ENCODE measurements at regions not wholly inside any gene's neighbourhood (a gene's known extent, or its start where the extent isn't known, plus 50 kb on each side); places are given as distances from the start of the nearest gene placed in this dataset.
"Not testable (repeated sequence)": the region's sequence is repeated elsewhere in the genome, so short reads cannot be mapped to it uniquely, and the experiment has no call there.

DNA sequence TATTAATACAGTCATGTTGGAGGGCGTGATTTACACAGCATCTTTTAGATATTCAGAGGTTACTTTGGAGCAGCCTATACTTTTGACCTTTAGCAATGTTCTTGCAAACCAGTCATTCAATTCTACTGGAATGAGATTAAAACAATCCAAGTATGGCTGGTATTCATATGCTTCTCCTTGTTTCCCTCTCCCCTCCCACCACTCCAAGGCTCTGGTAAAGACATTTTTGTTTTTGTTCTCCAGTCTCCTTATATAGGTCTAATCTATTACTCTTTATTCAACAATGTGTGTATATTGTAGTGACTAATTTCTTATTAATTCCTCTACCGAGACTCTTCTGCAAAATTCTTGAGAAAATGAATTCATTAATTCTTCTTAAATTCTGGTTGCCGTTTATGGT is 465.1 kb upstream of the ZNF337 start:
- DNase-seq (ENCODE audit: low spot score); intact Hi-C loops (cut with DNase I); ATAC-seq: not testable (repeated sequence)

DNA sequence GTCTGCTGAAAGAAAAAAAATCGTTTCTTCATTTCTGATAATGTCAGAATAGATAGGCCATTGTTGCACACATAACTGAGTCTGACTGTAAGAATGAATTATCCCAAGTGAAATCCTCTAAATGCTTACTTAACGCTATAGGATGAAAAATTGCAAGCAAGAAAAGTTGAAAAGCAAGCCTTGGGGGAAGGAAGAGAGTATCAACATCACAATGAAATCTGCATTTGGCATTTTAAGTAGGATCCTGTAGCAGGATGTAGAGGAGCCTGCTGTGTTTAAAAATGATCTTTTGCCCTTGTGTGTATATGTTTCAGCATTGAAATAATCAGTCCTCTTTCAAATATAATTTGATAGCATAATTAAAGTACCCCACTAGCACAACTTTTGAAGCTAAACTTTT is 464.3 kb upstream of the ZNF337 start:
- ATAC-seq; DNase-seq (ENCODE audit: low spot score); intact Hi-C loops (cut with DNase I): not testable (repeated sequence)

DNA sequence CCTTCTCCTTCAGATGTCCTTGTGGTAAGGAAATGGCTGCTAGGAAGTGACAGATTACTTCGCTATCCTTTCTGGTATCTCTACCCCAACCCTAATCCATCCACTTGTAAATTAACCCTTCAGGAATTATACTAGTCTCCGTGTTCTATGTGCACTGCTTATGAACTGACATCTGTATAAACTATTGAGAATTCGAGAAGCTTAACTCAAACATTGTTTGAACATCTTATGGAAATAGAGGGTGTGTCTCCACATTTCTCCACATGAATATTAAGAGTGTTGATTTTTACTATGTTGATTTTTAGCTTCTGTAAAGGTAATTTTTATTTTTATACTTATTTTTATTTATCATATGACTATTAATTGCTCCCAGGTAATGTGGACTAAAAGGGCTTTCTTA is 457.6 kb upstream of the ZNF337 start:
- DNase-seq (ENCODE audit: low spot score) = no peak
- intact Hi-C loops (cut with DNase I) = no loop called here
- ATAC-seq = no peak

DNA sequence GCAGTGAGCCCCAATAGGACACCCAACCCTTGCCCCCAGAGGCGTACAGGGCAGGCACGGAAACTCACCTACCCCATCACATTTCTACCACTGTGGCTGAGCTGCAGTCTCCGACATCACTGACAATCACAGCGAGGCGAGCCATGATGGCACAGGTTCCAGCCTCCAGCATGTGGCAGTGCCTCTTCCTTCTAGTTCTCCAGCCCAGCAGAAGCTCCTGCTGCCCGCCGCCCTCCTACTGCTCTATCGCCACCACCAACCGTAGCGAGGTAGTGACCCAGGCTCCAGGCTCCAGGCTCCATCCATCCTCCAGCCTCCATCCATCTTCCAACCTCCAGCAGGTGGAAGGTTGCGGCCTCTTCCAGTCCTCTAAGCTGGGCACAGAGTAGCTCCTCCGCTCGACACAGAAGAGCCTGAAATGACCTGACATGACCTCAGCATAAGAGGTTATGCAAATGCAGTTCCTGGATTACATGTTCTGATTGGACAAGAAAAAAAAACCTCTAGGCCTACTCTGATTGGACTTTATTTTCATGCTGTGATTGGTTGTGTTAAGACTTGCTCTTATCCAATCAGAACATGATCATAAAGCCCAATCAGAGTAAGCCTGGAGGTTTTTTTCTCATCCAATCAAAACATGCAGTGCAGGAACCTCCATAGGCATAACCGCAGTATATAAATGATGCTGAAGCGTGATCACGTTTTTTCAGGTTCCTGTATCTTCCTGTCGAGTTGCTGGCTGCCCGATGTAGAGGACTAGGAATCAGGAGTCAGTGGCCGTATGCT is 438.9 kb upstream of the ZNF337 start:
- DNase-seq (ENCODE audit: low spot score) = no peak
- intact Hi-C loops (cut with DNase I) = no loop called here
- ATAC-seq = no peak

DNA sequence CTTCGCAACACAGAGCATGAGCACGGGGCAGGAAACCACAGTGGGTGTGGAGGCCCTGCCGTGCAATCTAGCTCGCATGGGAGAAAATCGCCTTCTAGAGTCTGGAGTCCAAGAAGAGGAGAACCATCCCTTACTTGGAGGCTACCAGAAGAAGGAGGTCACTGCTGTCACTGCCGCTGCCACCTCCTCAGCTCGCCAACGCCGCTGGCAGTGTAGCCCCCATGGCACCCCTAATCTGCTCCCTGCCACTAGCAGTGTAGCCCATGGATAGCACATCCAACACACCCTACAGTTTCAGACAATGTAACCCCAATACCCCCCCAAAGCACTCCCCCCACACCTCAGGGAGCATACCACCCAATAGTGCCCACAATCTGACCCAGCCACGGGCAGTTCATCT is 438.0 kb upstream of the ZNF337 start:
- ATAC-seq (no peak), DNase-seq (ENCODE audit: low spot score) (no peak)
- intact Hi-C loops (cut with DNase I) = no loop called here

DNA sequence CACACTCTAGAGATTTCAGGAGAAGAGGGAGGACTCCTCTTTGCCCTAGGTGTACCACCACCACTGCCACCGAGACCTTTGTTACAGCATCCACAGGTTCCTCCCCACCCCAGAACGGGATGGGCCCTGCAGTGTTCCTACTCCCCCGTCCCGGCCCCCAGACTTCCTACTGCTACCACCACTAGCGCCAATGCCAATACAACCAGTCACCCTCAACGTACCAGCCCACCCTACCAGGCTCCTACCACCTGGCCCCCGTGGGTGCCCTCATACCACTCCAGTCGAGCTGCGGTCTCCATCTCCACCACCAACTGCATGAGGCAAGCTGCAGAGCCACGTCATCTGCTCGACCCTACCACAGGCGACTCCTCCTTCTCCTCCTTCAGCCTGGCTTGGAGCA is 437.1 kb upstream of the ZNF337 start:
- ATAC-seq; intact Hi-C loops (cut with DNase I); DNase-seq (ENCODE audit: low spot score): not testable (repeated sequence)

DNA sequence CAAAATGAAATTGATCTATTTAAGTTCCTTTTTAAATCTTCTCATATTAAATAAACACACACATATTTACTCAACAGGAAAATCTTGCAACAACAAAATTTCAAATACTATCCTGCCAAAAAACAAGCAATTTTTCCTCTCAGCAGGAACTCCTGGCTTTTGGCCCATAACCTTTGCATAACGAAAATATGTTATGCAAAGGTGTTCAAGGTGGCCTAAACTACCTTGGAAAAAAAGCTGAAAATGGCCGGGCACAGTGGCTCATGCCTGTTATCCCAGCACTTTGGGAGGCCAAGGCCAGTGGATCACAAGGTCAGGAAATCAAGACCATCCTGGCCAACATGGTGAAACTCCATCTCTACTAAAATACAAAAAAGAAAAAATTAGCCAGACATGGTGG is 424.3 kb upstream of the ZNF337 start:
- DNase-seq (ENCODE audit: low spot score); intact Hi-C loops (cut with DNase I); ATAC-seq: not testable (repeated sequence)

DNA sequence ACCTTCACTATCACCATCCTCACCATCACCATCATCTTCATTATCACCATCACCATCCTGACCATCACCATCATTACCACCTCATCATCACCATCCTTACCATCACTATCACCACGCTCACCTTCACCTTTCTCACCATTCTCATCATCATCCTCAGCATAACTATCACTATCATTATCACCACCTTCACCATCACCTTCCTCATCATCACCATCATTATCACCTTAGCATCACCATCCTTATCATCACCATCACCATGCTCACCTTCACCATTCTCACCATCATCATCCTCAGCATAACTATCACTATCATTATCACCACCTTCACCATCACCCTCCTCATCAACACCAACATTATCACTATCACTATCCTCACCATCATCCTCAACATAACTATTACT is 397.8 kb upstream of the ZNF337 start:
- DNase-seq (ENCODE audit: low spot score); intact Hi-C loops (cut with DNase I); ATAC-seq: not testable (repeated sequence)

DNA sequence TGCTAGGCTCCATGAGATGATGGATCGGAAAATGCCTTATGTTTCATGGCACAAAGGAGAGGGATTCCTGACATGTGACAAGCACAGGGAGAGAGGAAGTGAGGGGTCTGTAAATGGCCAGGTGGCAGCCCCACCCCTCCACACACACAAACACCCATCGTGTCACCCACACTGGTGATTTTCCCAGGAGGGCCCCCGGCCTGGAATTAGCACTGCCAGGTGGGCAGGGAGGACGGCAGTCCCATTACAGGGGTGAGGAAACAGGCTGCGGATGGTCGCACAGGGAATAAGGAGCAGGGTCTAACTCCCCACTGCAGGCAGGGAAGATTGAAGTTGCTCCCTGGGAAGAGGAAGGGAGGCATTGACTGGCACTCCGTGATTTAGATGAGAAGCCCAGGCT is 395.3 kb upstream of the ZNF337 start:
- DNase-seq (ENCODE audit: low spot score); ATAC-seq; intact Hi-C loops (cut with DNase I): not testable (repeated sequence)

DNA sequence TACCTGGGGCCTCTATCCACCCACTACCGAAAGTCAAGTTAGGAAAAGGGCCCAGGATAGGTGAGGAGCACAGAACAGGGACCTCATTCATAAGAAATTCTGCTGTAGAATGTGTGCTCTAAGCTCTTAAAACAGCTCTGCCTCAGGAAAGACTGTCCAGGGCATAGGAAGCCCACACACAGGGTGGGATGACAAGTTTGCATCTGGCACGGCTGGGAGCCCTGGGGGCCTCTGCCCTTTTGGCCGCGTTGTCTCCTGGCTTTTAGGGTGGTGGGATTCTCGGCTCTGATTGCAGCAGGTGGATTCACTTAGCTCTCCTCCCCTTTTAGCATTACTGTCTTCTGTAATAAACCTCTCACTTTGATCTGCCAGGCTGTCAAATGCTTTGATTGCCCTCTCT is 389.5 kb upstream of the ZNF337 start:
- intact Hi-C loops (cut with DNase I); ATAC-seq; DNase-seq (ENCODE audit: low spot score): not testable (repeated sequence)

DNA sequence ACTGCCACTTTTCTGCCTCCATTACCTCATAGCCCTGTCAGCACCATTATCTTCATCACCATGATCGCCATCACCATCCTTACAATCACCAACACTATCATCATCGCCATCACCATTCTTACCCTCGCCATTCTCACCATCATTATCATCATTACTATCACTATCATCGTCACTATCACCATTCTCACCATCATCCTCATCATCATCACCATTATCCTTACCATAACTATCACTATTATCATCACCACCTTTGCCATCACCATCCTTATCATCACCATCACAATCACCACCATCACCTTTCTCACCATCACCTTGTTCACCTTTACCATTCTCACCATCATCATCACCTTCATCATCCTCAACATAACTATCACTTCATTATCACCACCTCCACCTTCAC is 377.3 kb upstream of the ZNF337 start:
- ATAC-seq; DNase-seq (ENCODE audit: low spot score); intact Hi-C loops (cut with DNase I): not testable (repeated sequence)

DNA sequence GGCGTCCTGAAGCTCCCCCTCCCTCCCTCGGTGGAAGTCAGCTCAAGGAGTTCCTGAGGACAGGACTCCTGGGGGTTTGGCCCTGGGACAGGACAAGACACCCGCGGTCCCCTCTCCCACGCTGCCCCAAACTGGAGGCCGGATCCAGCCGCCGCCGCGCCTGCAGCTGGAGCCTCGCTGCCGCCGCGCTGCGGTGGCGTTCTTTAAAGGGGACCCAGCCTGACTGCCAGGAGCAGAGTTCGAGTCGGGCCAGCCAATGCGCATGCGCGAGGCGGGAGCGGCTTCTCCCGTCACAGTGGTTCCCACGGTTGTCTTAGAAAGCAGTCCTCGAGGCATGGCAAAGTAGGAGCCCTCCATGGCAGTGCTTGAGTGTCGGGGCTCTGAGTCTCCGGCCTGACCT is 362.7 kb upstream of the ZNF337 start:
- DNase-seq (ENCODE audit: low spot score); intact Hi-C loops (cut with DNase I); ATAC-seq: not testable (repeated sequence)

DNA sequence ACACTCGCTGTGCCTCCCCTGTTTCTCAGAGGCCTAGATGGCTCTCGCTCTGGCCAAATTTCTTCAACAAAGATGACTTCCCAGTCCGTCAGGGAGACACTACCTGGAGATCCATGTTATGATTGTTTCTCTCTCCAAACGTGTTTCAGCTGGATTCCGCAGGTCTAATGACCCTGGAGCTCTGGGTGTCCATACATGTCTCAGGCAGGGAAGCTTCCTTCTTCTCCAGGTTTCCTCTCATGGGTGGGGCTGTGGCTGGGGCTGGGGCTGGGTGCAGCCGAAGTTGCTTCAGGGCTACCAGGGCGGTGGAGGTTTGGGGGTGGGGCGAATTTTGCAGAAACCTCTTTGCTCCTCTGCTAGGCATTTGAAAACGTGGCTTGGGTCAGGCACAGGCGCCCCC is 361.8 kb upstream of the ZNF337 start:
- DNase-seq (ENCODE audit: low spot score); ATAC-seq; intact Hi-C loops (cut with DNase I): not testable (repeated sequence)

DNA sequence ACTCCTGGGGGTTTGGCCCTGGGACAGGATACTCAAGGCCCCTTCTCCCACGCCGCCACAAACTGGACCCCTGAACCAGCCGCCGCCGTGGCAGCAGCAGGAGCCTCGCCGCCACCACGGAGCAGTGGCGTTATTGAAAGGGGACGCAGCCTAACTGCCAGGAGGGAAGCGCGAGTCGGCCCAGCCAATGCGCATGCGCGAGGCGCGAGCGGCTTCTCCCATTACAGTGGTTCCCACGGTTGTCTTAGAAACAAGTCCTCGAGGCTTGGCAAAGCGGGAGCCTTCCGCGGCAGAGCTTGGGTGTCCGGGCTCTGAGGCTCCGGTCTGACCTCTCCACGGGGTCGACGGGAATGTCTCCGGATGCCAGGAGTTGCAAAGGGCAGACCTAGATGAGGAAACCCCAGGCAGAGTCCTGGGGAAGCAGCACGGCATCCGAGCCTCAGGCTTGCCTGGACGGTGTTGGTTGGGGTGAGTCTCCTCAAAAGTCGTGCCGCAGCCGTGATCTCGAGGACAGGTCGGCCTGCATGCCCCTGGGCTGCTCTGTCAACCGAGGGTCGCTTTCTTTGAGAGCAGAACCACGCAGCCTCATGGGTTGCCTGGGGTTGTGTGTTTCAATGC is 360.6 kb upstream of the ZNF337 start:
- peak; percentile 72 for ATAC-seq
- intact Hi-C loops (cut with DNase I); DNase-seq (ENCODE audit: low spot score): not testable (repeated sequence)

DNA sequence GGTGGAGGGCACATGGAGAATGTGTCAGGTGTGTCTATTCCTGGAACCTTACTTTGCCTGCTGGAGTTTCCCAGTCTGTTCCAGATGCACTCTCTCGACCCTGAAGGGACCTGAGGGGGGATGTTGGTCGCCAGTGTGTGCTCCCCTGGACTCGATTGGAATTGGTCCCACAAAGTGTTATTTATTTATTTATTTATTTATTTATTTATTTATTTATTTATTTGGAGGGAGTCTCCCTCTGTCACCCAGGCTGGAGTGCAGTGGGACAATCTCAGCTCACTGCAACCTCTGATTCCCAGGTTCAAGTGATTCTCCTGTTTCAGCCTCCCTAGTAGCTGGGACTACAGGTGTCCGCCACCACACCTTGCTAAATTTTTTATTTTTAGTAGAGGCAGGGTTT is 329.1 kb upstream of the ZNF337 start:
- DNase-seq (ENCODE audit: low spot score); intact Hi-C loops (cut with DNase I); ATAC-seq: not testable (repeated sequence)

DNA sequence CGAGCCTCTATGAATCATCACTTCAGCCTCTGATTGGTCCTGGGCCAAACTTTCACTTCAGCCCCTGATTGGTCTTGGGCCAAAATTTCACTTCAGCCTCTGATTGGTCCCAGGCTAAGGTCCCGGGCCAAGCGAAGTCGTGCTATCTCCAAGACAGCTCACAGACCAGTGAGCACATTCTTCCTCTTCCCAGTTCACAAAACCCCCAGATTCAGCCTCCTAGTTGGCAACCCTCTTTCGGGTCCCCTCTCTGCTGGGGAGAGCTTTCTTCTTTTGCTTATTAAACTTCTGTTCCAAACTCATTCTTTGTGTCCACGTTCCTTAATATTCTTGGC is 314.3 kb upstream of the ZNF337 start:
- DNase-seq (ENCODE audit: low spot score); intact Hi-C loops (cut with DNase I): not testable (repeated sequence)
- peak; percentile 55 for ATAC-seq

DNA sequence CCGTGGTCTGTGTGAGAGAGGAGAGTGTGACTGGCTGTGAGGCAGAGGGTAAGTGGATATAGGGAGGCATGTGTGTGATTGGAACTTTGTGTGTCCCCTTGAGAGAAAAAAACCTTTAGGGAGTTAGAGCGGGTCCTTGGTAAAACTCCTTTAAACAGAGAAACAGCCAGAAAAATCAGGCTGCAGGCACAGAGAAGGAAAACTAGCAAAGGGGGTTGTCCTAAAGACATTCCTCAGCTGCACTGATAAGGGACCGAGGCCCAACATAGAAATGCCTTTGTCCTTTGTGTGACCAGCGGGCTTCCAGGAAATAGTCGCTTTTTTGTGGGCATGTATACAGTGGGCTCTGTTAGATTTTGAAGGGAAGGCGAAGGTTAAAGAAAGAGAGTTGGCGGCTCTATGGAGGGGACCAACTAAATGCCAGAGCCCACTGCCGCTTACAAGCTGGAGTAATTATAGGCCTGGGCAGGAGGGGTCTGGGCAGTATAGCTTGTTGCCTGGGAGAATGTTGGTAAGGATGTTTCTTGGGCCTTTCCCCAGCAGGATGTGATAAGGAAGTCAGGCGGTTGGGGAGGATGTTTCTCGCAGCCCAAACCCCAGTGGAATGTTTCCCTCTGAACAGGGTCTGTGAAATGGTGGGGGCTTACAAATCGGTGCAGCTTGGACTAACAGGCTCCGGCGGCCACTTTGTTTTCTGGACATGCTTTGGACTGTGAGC is 313.7 kb upstream of the ZNF337 start:
- DNase-seq (ENCODE audit: low spot score); ATAC-seq; intact Hi-C loops (cut with DNase I): not testable (repeated sequence)

DNA sequence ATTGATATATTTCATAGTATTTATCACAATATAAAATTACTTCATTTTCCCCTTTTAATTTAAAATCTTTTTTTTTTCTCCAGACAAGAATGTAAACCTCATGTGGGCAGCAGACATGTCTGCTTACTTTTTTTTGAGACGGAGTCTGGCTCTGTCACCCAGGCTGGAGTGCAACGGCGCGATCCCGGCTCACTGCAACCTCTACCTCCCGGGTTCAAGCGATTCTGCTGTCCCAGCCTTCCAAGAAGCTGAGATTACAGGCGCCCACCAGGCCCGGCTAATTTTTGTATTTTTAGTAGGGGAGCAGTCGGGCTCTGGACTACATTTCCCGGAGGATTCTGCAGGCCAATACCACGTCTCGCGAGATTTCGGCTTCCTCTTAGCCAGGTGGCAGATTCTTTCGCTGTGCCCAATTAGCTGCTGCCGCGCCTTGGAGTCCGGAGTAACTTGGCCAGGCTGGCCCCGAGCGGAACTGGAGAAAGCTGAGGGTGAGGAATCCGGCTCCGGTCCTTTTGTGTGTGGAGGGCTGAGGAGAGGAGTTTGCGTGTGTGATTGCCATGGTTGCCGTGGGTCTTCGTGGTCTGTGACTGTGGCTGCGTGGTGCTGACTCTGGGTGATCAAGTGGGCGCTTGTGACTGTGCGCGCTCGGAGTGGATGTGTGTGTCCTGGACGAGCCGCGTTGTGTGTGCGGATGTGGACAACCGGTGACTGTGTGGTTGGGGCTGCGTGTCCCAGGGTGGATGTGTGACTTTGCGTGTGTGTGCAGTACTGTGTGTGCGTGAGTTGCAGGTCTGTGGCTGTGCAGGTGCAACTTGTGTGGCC is 313.0 kb upstream of the ZNF337 start:
- peak; percentile 95 for DNase-seq (ENCODE audit: low spot score)
- intact Hi-C loops (cut with DNase I); ATAC-seq: not testable (repeated sequence)

DNA sequence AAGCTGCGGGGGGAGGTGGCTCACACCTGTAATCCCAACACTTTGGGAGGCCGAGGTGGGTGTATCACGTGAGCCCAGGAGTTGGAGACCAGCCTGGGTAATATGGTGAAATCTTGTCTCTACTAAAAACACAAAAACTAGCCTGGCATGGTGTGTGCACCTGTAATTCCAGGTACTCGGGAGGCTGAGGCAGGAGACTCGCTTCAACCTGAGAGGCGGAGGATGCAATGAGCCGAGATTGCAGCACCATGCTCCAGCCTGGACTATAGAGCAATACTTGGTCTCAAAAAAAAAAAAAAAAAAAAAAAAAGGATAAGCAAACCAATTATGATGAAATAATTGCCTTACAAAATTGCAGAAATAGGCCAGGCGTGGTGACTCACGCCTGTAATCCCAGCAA is 311.4 kb upstream of the ZNF337 start:
- not testable (repeated sequence) for DNase-seq (ENCODE audit: low spot score)

More for the DNA sequence above, 311.4 kb upstream of the ZNF337 start:
- intact Hi-C loops (cut with DNase I); ATAC-seq: not testable (repeated sequence)

Measured in sciatic nerve (tissue), 2 donors.